DND-41 (cell line): ENCODE measurements at regions not wholly inside any gene's neighbourhood (a gene's known extent, or its start where the extent isn't known, plus 50 kb on each side); places are given as distances from the start of the nearest gene placed in this dataset.

Source experiments
- CTCF ChIP-seq: IDR thresholded peaks from 2 replicates; pipeline ENCODE4 v1.5.1; 2012; ENCODE audit warnings: borderline replicate concordance, low read length, moderate library complexity, mild to moderate bottlenecking; ENCODE audit not compliant: poor library complexity, severe bottlenecking; ENCODE audit errors: extremely low read depth
- EZH2 ChIP-seq: IDR thresholded peaks from 3 replicates; pipeline ENCODE4 v1.6.1; 2012; ENCODE audit warnings: borderline replicate concordance, low read depth, mild to moderate bottlenecking, moderate library complexity, low read length, inconsistent platforms; ENCODE audit not compliant: severe bottlenecking

GRCh38 chr1:50329332-50329932 lies 93.8 kb downstream of the DMRTA2 start:
- no peak for TF ChIP-seq CTCF
- no peak for TF ChIP-seq EZH2
